ENCODE measurements at regions not wholly inside any gene's neighbourhood (a gene's known extent, or its start where the extent isn't known, plus 50 kb on each side); places are given as distances from the start of the nearest gene placed in this dataset.

- H3K36me3 Mint-ChIP-seq (ENCODE audit: low read depth) = no peaks in the 10 kb centered on the region
- TF ChIP-seq CTCF (IDR thresholded peaks at IDR 0.05) = no peak
- H3K4me1 Mint-ChIP-seq (ENCODE audit: low read depth) = peaks cover 28% of the 10 kb centered on the region
- no peak overlapping the region for H3K4me3 Mint-ChIP-seq (ENCODE audit: unreplicated experiment)
- DNase-seq (ENCODE audit: low spot score) = no peak
- no peaks in the 10 kb centered on the region for H3K9me3 Mint-ChIP-seq (ENCODE audit: low read depth)
- H3K27ac Mint-ChIP-seq (ENCODE audit: unreplicated experiment) = no peak overlapping the region
- peaks cover 5% of the 10 kb centered on the region for H3K27me3 Mint-ChIP-seq (ENCODE audit: low read depth)
Observed at GRCh38 chr20:58004146-58004545, 224.3 kb downstream of the ANKRD60 start.

- Mint-ChIP-seq H3K9me3 (ENCODE audit: low read depth) (no peaks in the 10 kb centered on the region), H3K27ac (ENCODE audit: unreplicated experiment) (no peak overlapping the region), H3K4me3 (ENCODE audit: unreplicated experiment) (no peak overlapping the region), H3K36me3 (ENCODE audit: low read depth) (no peaks in the 10 kb centered on the region), H3K27me3 (ENCODE audit: low read depth) (peaks cover 3% of the 10 kb centered on the region), H3K4me1 (ENCODE audit: low read depth) (peaks cover 34% of the 10 kb centered on the region)
- DNase-seq (ENCODE audit: low spot score) = no peak
- TF ChIP-seq CTCF (IDR thresholded peaks at IDR 0.05) = no peak
Observed at GRCh38 chr20:58003525-58003924, 224.9 kb downstream of the ANKRD60 start.

- H3K27me3 Mint-ChIP-seq (ENCODE audit: low read depth) = no peaks in the 10 kb centered on the region
- peaks cover 40% of the 10 kb centered on the region for H3K4me1 Mint-ChIP-seq (ENCODE audit: low read depth)
- H3K27ac Mint-ChIP-seq (ENCODE audit: unreplicated experiment) = no peak overlapping the region
- no peak for DNase-seq (ENCODE audit: low spot score)
- no peaks in the 10 kb centered on the region for H3K9me3 Mint-ChIP-seq (ENCODE audit: low read depth)
- TF ChIP-seq CTCF (IDR thresholded peaks at IDR 0.05) = no peak
- no peak overlapping the region for H3K4me3 Mint-ChIP-seq (ENCODE audit: unreplicated experiment)
- no peaks in the 10 kb centered on the region for H3K36me3 Mint-ChIP-seq (ENCODE audit: low read depth)
Observed at GRCh38 chr20:58002901-58003300, 225.6 kb downstream of the ANKRD60 start.

GRCh38 chr20:58001946-58002345 is 226.5 kb downstream of the ANKRD60 start:
- Mint-ChIP-seq H3K4me1 (ENCODE audit: low read depth) (peaks cover 50% of the 10 kb centered on the region), H3K36me3 (ENCODE audit: low read depth) (no peaks in the 10 kb centered on the region), H3K4me3 (ENCODE audit: unreplicated experiment) (no peak overlapping the region), H3K27ac (ENCODE audit: unreplicated experiment) (peak overlapping the region; percentile 90), H3K27me3 (ENCODE audit: low read depth) (no peaks in the 10 kb centered on the region), H3K9me3 (ENCODE audit: low read depth) (no peaks in the 10 kb centered on the region)
- DNase-seq (ENCODE audit: low spot score) = no peak
- no peak for TF ChIP-seq CTCF (IDR thresholded peaks at IDR 0.05)

GRCh38 chr20:58001381-58001780 is 227.1 kb downstream of the ANKRD60 start:
- H3K9me3 Mint-ChIP-seq (ENCODE audit: low read depth) = no peaks in the 10 kb centered on the region
- no peak overlapping the region for H3K4me3 Mint-ChIP-seq (ENCODE audit: unreplicated experiment)
- H3K4me1 Mint-ChIP-seq (ENCODE audit: low read depth) = peaks cover 56% of the 10 kb centered on the region
- H3K27ac Mint-ChIP-seq (ENCODE audit: unreplicated experiment) = peak overlapping the region; percentile 90
- no peak for DNase-seq (ENCODE audit: low spot score)
- H3K36me3 Mint-ChIP-seq (ENCODE audit: low read depth) = no peaks in the 10 kb centered on the region
- peak; percentile 14 for TF ChIP-seq CTCF (IDR thresholded peaks at IDR 0.05)
- H3K27me3 Mint-ChIP-seq (ENCODE audit: low read depth) = no peaks in the 10 kb centered on the region

Data from chondrocyte (in vitro differentiated cells).